Panc1 (cell line): ENCODE measurements at regions not wholly inside any gene's neighbourhood (a gene's known extent, or its start where the extent isn't known, plus 50 kb on each side); places are given as distances from the start of the nearest gene placed in this dataset.

Experiments
- CTCF ChIP-seq: fragments of 450-650 bp; IDR thresholded peaks from 2 replicates; pipeline ENCODE4 v1.5.1; 2017; ENCODE audit warnings: mild to moderate bottlenecking
- POLR2AphosphoS5 ChIP-seq: IDR thresholded peaks from 2 replicates; pipeline ENCODE4 v1.6.1; 2012; ENCODE audit warnings: mild to moderate bottlenecking, low read depth, low read length, moderate library complexity

- TF ChIP-seq CTCF (no peak), POLR2AphosphoS5 (no peak)
Measured at GRCh38 chr11:101277036-101277435, 147.4 kb upstream of the PGR start.
